Hindlimb muscle (tissue), 1 donor: ENCODE measurements at regions not wholly inside any gene's neighbourhood (a gene's known extent, or its start where the extent isn't known, plus 50 kb on each side); places are given as distances from the start of the nearest gene placed in this dataset.
"Not testable (repeated sequence)": the region's sequence is repeated elsewhere in the genome, so short reads cannot be mapped to it uniquely, and the experiment has no call there.

Experiments
- DNase-seq: peaks from one replicate; pipeline ENCODE4 v3.0.0-alpha.2; 2013

DNA sequence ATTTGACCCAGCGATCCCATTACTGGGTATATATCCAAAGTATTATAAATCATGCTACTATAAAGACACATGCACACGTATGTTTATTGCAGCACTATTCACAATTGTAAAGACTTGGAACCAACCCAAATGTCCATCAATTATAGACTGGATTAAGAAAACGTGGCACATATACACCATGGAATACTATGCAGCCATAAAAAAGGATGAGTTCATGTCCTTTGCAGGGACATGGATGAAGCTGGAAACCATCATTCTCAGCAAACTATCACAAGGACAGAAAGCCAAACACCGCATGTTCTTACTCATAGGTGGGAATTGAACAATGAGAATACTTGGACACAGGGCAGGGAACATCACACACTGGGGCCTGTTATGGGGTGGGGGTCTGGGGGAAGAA is 317.8 kb downstream of the TSHZ3 start:
- not testable (repeated sequence) for DNase-seq

GRCh38 chr19:31023038-31023437 is 326.2 kb downstream of the TSHZ3 start:
- DNase-seq = no peak

DNA sequence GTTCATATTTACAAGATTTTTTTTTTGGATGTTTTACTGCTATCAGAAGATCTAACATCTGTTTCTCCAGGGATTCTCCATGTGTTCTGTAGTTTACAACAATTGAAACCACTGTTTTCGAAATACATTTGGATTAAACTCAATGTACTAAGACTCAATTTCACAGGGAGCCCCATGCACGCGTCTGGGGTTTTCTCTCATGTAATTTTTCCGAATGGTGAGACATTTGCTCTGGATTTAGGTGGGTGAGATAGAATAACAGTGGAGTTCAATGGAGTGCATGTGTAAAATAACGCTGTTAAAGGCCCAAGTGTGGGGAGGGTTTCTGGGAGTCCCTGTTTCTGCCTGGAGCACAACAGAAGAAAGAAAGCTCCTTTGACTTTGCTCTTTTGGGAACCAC is 330.3 kb downstream of the TSHZ3 start:
- no peak for DNase-seq

DNA sequence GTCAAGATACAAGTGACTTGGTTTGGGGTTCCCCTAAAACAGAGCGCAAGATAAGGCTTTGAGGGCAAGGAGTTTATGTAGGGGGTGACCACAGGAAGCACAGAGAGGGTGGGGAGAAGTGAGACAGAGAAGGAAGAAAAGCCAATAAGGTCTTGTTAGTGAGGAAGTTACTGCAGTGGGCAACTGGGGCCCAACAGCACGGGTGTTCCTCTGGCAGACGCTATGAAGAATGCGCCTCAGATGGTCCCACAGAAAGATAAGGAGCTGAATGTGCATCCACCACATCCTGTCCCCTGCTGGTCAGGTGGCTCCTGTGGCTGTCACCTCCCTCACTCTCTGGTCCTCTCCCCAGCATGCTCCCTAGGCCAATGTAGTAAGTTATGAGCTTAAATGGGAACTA is 333.5 kb downstream of the TSHZ3 start:
- no peak for DNase-seq

GRCh38 chr19:31014668-31015067 is 334.6 kb downstream of the TSHZ3 start:
- DNase-seq = no peak

DNA sequence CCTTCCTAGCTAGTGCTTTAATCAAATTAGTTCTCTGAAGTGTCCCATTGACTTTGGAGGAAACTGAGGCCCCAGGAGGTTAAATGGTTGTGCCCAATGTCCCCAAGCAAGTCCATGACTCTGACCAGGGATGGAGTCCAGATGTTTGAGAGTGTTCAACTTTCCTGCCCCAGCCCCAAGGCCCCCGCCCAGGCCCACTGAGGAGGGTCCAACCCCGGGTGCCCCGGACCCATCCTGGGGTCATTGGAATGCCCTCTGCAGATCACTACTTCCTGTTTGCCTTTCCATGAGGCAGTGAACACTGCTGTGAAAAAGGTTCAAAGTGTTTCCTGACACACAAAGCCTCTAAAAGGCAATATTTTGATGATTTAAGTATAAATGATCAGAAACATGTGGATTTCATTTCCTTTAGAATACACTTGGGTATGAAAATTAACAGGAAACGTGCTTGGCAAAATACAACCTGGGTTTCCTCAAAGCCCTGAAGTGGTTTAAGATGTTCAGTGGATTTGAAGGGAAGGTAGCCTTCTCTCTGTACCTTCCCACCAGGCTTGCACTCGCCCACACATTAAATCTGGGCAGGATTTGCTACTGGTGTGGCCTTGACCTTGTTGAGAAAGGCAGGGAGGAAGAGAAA is 335.7 kb downstream of the TSHZ3 start:
- DNase-seq = no peak

DNA sequence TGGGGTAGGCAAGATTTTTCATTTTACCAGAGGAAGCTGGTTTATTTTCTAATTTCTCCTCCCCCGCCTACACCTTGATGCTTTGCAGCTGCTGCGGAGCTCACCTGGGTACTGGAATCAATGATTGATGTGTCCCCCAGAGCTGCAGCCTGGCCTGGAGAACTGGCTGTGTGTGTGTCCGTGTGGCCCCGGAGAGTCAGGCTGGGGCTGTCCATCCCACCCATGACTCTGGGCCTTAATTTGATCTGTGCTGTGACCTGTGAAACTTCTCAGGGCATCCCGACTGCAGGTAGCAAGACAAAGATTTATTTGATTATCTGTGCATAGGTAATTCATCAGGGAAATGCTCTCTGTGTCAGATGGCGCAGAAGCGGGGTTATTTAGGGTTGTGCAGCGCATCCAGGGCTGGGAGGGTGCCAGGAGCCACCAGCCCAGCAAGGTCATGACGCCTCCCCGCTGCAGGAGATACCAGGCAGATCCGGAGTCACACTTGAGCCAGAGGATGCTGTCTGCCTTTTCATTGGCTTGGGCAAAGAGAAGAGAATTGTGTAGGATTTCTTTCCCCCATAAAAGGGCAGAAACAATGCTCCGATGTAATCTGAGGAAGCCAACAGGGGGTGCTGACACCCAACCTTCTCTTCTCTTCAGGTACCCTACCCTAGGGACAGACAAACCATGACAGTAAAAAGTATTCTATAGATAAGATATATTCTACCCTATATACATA is 346.6 kb downstream of the TSHZ3 start:
- no peak for DNase-seq

DNA sequence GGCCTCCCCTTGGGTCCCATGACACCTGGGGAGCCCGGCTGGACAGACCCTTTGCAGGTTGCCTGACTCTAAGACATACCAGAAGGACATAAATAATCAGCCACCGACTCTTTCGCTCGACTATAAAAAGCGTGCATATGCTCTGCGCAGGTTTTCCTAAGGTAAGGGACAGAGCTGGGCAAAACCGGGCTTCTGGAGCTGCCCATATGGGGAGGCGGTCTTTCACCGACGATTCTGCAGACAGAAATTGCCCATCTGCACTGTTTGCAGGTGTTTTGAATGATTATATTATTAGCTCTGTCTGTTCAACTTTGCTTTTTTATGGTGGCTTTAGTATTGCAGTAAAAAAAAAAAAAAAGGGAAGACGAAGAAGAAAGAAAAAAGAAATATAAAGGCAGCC is 347.2 kb downstream of the TSHZ3 start:
- DNase-seq = no peak

- no peak for DNase-seq
These were observed 348.3 kb downstream of the TSHZ3 start for GRCh38 chr19:31000913-31001312.

DNA sequence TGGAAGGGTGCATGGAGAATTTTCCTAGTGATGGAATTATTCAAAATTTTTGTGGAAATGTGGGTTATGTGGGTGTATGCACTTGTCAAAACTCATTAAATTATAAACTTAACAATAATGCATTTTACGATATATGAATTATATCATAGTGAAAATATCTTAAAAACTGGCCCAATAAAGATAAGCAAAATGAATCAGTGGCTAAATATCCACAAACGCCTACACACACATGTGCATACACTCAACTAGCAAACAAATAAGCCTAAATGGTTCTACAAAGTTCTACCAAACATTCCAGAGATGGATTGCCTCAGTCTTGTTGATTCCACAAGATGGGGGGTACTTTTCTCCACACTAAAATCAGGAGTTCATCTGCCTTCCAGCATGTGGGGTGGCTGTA is 349.5 kb downstream of the TSHZ3 start:
- no peak for DNase-seq

- DNase-seq = no peak
These were observed 352.0 kb downstream of the TSHZ3 start for GRCh38 chr19:30997222-30997621.

DNA sequence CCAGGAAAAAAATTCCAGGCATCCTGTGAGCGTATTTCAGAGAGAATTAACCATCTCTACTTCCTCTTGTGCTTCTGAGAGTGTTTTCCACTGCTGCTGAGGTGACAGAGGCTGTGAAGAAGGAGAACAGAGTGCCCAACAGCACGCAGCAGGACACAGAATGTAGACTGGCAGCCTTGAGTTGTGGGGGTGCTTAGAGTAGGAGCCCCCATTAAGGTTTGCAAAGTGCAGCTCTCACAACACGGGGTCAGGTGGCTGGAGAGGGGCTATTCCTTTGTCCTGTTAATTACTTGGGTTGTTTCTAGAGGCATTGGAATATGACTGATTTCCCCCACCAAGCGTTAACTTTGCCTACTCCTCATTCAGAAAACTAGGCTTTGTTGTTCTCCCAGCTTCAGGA is 370.6 kb downstream of the TSHZ3 start:
- DNase-seq = no peak

- no peak for DNase-seq
These were observed 379.6 kb downstream of the TSHZ3 start for GRCh38 chr19:30969591-30969990.

GRCh38 chr19:30968841-30969399 is 380.3 kb downstream of the TSHZ3 start:
- no peak for DNase-seq

DNA sequence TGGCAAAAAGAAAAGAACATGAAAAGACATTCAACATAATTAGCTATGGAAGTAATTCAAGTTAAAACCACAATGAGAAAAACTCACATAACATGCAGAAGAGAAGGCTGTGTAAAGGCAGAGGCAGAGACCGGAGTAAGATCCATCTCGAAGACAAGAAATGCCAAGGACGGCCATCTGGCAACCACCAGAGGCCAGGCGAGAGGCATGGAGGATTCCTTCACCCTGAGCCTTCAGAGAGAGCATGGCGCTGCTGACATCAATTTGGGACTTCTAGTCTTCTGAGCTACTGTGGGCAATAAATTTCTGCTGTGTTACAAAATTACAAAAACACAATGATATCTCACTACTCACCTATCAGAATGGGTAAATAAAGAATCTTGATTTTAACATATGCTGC is 381.0 kb downstream of the TSHZ3 start:
- DNase-seq = no peak

DNA sequence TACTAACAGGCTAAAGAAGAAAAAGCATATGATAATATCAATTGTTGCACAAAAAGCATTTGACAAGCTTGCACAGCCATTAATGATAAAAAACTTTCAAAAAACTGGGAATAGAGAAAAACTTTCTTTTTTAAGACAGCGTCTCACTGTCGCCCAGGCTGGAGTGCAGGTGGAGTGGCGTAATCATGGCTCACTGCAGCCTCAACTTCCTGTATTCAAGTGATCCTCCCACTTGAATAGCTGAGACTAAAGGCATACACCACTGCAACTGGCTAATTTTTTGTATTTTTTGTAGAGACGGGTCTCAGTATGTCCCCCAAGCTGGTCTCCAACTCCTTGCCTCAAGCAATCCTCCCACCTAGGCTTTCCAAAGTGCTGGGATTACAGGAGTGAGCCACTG is 382.8 kb downstream of the TSHZ3 start:
- no peak for DNase-seq

- DNase-seq = no peak
These were observed 390.2 kb downstream of the TSHZ3 start for GRCh38 chr19:30959011-30959410.

DNA sequence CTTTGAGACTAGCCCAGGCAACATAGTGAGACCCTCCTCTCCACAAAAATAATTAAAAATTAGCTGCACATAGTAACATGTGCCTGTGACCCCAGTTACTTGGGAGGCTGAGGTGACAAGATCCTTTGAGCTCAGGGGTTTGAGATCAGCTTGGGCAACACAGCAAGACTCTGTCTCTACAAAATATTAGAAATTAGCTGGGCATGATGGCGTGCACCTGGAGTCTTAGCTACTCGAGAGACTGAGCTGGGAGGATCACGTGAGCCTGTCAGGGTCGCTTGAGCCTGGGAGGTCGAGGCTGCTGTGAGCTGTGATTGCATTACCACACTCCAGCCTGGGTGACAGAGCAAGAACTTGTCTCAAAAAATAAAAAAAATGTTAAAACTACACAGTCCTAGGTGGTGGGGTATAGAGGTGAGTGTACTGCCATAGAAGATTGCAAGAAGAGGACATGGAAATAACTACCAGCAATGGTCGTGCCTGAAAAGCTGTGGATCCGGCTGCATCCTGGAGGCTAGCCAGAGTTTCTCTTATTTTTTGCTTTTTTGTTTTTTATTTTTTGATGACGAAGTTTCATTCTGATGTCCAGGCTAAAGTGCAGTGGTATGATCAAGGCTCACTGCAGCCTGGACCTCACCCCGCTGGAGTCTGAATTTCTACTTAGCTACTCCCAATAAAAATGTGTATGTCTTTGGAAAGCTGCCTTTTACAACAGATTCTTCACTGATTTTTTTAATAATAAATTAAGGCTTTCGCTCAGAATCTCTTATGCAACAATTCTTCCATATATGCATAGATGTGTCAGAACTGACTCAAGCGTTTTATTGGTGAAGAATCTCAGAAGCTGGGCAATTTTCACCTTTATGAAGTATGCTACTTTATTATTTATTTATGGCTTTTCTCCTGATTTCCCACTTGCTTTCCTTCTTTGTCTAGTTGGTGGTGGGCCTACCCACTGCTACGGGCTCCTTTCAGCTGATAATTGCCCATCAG is 393.8 kb downstream of the TSHZ3 start:
- no peak for DNase-seq

- not testable (repeated sequence) for DNase-seq
These were observed 404.8 kb downstream of the TSHZ3 start for GRCh38 chr19:30944276-30944932.

DNA sequence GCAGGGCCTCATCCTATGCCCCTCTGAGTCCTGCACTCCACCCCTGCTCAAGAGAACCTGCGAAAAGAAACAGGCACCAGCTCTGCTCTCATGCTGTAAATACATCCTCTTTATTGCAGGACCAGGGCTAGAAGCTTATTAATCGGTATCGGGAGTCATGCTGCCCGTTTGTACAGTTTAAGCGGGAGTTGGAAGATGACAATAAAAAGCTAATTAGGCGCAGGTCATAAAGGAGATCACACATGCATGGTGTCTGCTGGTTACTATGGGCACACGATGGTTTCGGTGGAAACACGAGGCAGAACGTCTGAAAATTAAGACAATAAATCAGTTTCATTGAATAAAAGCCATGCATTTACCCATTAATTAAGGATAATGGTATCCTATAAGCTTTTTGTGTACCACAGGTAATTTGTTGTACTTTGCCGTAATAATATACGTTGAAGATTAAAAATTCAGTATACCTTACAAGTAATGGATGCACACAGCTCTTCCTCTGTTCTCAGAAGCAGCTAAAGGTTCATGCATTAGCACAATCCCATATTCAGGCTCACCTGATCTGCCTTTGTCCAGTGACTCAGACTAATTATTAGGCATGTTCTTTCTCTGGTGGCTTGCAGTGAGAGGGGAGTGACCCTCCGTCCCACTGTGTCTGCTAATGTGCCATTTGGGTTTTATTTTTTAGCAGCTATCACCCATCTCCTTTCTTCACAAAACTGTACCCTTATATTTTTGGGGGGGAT is 406.0 kb downstream of the TSHZ3 start:
- DNase-seq = no peak

GRCh38 chr19:30942636-30943035 is 406.6 kb downstream of the TSHZ3 start:
- no peak for DNase-seq

DNA sequence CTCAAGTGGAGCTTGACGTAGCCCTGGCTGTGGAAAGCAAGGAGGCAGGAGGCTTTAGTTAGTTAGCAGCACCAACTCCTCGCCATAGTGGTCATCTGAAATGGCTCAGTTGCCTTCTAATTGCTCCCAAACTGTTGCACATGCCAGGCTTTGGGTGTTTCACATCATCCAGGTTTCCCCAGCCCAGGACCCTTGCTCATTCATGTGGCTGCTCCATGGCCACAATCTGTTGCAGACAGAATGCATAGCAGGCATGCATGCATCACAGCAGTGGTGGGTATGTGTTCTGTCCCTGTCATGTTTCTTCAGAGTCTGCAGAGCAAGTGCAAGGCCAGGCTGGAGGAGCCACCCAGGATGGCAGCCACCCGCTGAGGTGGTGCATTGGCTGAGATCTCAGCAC is 407.6 kb downstream of the TSHZ3 start:
- no peak for DNase-seq
